A673 (cell line): ENCODE measurements at regions not wholly inside any gene's neighbourhood (a gene's known extent, or its start where the extent isn't known, plus 50 kb on each side); places are given as distances from the start of the nearest gene placed in this dataset.

Source experiments
- CTCF ChIP-seq: fragments of 300-800, 200-600 bp; sonication (generic); conservative IDR thresholded peaks from 2 replicates; pipeline ENCODE4 v1.5.1; 2017; ENCODE audit warnings: low read depth, mild to moderate bottlenecking, antibody characterized with exemption, low read length, moderate library complexity, mixed read lengths
- EZH2 ChIP-seq: fragments of 200-600 bp; sonication (generic); IDR thresholded peaks from 2 replicates; pipeline ENCODE4 v1.6.1; 2017; ENCODE audit warnings: borderline replicate concordance, low read depth, mild to moderate bottlenecking, mixed read lengths, antibody characterized with exemption, low read length; ENCODE audit not compliant: poor library complexity, severe bottlenecking

DNA sequence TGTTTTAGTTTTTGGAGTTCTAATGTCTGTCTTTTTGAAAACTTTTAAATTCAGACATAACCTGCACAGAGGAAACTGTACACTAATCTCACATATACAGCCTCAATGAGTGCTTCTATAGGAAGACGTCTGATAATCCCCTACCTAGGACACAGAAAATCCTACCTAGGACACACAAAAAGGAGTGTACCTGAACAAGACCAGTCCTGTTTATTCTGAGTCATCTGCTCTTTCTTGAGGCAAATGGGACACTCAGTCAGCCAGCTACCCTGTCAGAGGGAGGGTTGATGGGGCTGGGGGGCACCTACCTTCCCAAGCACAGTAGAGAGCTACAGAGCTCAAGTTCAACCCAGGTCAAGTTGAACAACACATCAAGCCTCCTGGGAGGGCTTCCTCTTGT is 346.6 kb upstream of the NCAM1 start:
- no peak for TF ChIP-seq CTCF
- TF ChIP-seq EZH2 = no peak
